Stimulated activated CD4-positive, alpha-beta T cell treated with anti-CD3 and anti-CD28 coated beads, Interleukin-4, amount 100 ng/mL, for 48 hours (primary cell): ENCODE measurements at regions not wholly inside any gene's neighbourhood (a gene's known extent, or its start where the extent isn't known, plus 50 kb on each side); places are given as distances from the start of the nearest gene placed in this dataset.

Experiments
- DNase-seq, 2 donors: peaks; one replicate each; pipeline ENCODE4 v3.0.0-alpha.2; 2020; ENCODE audit warnings: low read depth in 2 of 2

DNA sequence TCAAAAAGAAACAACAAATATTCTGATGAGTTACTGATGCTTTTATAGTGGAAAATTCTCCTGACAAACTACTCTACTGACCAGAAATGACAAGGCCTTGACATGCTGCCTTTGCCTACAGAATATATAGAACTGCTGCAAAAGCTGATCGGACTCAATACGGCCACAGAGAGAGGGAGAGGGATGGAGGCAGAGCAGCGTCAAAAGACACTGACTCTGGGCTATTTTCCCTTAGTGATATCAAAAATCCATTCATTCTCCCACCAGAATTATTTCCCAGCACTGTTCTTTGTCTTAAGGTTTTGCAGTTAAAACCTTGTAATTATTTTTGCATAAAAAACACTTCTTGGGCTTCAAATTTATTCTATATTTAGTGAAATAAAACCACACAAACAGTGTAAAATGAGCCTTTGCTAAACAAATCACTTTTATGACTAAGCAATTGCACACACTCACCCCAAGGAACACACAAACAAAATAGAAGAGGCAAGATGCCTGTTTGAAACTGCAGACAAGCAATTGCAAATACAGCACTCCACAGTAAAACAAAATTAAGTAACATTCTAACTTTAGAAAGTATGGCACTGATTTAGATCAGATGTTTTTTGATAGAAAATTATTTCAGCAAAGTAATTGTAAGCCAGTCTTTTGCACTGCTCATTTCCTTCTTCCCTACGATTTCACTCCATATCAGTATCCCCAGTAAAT lies 1036.4 kb downstream of the ADGRL2 start:
- DNase-seq, result no peak

DNA sequence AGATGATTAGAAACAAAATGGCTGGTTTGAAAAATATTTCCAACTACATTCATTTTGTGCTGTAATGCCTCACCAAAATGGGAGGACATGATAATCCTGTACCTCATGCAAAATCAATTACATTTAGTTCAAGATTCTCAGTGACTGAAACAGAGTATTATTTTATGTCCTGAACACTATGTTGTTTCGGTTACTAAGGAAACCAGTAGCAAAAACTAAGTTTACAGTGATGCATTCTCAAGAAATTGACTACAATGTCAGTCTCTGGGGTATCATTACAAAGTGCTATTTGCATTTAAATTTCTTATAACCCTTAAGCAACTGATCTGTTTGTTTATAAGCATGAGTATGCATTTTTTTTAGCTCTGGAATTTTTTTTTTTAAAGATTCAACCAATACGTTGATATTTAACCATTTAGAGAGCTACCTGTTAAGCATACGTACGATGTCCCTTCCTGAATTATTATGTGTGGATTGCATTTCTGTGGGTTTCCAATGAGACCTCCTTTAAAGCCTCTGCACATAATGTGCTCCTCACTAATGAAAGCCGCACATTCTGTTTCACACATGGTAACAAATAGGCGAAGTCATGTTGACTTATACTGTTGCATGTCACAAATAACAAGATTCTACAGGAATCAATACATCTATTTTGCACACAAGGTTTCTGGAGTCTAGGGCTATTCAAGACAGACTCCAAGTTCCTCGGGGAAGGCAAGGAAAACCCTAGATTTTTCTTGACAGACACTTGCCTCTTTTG lies 1035.7 kb downstream of the ADGRL2 start:
- no peak for DNase-seq

DNA sequence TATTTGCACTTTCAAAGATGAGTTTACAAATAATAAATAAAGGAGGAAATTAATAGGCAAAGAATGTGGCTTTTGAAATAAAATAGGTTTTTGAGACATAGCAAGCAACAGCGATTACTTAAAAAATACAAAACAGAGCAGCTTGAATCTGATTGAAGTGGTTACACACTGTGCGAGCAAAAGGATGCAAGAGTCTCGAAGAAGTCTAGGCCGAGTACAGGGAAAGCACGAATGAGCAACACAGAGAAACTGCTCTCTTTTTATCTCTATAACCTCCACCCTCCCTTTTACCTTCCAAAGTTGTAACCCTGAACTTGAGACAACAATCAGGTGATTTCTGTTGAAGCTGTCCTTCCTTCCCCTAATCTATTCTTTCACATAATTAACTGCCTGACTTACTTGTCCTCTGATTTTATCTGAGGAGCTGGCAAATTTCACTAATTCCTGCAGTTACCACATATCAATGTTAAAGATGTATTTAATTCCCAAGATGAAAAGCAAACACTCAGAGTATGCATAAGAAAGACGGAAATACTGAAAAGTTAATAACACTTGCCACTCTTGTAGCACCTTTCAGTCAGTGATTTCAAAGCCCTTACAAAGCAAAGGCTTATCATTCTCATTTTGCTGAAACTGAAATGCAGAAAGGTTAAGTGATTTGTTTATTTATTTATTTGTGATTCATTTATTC lies 1030.1 kb downstream of the ADGRL2 start:
- DNase-seq, result no peak

DNA sequence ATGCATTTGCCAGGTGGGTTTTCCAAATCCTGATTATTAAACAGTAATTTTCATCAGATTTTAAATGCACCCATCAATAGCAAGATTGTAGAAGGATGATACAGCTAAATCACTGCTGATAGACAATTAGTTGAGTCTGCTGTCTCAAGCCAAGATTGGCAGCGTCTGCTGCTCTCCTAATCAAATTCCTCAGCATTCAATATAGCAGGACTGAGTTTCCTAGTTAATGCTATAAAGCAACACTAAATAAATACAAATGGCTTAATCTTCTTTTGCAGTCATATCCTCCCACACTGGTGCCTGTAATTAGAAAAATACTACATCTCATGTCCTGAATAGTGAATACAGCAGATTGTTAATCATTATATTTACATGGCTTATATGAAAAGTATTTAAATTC lies 1028.8 kb downstream of the ADGRL2 start:
- DNase-seq, result no peak

DNA sequence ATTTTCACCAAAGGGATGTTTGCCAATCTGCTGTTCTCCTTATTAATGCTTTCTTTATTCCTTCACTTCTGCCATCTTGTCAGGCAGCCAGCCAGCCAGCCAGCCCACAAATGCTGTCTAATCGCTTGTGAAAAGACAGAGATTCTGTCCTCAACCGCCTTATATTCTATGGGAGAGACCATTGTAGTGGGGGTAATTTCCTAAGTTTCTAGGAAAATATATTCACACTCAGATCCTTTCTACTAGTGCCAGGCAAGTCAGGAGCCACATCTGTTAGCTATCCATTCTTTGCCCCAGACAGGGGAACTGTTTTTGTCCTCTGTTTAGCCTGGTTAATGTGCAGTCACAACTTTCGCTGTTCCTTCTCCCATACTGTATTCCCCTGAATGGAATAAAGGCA lies 1023.1 kb downstream of the ADGRL2 start:
- no peak for DNase-seq

DNA sequence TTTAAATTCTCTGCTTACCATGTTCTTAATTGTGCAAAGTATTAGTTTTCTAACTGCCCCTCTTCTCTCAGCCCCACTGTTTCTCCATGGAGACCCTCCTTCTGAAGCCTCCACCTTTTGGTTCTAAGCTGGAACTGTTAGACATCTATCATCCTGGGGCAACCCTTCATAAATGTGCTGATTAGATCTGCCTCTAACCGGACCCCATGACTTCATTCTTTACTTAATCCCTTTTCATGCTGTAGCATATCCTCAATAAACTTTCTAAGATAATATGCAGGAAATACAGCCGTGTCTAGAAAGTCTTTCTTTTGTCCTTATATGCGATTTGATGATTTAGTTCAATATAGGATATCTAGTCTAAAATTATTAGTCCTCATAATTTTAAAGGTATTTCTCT lies 1020.1 kb downstream of the ADGRL2 start:
- no peak for DNase-seq

DNA sequence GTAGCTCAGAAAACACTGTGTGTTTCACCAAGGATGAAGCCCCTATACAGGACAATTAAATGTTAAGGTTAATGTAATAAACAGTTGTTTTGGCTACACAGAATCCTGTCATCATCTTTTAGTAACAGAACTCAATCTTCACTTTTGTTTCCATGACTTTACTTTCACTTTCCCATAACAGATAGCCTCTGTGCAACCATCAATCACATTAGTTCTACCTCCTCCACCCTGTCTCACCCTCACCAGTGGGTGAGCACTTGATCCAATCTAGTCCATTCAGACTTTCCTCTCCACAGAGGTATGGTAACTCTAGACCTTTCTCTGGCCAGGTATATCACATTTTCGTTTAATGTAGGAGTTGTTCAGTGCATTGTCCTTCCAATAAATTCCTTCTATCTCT lies 1018.5 kb downstream of the ADGRL2 start:
- no peak for DNase-seq

DNA sequence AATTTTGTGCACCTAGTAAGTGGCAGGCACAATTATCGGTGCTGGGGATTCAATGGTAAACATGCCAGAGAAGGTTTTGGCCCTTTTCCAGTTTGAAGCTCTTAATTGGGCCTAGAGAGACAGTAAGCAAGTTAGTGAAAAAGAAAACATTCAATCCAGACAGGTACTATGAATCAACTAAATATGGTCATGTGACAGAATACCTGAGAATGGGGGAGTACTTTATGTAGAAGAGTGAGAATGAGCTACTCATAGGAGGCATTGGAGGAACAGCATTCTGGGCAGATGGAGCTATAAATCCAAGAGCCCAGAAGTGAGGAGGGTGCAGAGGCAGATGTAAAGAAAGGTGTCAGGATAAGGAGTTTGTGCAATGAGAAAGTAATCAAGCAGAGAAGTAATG lies 1017.9 kb downstream of the ADGRL2 start:
- DNase-seq, result no peak

DNA sequence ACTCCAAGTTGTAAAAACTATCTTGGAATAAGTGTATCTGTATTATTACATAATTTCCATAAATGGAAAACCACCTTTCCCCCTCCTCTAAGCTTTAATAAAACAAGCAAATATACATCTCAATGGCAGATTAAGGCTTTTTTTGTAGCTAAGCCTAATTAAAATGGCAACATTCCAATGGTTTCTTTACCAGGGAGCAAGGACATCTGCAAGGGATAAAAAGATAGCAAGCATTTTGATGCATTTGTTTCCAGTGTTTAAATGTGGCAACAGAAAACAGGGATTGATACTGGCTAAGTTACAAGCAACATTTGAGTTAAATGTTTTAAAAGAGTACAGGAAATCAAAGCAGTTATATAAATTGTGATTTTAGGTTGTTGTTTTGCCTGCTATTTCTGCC lies 1012.7 kb downstream of the ADGRL2 start:
- no peak for DNase-seq

DNA sequence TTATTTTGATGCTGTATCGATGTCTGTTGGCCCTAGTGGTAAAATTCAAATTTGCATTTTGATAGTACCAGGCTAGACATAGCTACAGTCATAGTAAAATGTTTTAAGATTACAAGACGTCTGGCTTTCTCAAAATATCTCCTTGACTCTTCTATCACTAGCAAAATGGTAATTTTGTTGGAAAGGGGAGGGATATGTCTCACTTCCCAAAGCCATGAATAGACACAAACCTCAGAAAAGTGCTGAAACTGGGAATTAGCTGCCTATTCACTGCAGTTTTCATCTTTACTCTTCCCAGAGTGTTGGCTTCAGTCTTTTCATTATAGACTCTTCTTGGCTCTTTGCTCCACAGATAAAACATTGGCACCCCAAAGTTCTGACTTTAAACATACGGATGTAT lies 1009.9 kb downstream of the ADGRL2 start:
- no peak for DNase-seq

DNA sequence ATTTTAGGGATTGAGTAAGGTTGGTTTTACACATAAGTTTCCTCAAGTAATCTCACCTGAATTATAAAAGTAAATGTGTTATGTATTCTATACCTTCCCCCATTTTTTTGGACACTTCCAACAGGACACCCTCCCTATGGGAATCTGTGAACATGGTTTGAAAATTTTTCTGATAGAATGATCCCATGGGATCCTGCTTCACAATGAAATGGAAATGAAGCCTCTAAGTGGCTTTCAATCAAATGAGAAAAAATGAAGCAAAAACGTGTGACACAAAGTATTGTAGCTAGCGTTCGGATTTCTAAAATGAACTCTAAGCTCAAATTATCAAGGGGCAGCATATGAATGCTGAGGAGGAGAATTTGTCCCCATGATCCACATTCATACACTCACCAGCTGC lies 1006.8 kb downstream of the ADGRL2 start:
- no peak for DNase-seq

DNA sequence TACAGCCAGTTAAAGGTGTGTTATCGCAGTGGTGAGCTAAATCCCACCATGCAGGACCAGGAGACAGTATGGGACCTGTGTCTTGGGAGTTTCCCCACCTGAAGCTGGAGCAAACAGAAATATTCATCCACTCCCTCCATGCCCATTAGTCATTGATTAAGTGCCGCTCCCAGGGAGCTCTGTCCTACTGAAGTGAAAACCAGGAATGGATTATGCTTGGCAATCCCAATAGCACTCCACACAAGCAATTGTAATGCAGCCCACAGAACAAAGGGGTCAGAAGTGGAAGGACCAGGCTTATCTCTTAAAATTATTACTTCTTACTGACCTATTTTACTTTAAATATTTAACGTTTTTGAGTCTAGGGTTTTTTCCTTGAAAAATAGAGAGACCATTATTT lies 1005.4 kb downstream of the ADGRL2 start:
- DNase-seq, result no peak

DNA sequence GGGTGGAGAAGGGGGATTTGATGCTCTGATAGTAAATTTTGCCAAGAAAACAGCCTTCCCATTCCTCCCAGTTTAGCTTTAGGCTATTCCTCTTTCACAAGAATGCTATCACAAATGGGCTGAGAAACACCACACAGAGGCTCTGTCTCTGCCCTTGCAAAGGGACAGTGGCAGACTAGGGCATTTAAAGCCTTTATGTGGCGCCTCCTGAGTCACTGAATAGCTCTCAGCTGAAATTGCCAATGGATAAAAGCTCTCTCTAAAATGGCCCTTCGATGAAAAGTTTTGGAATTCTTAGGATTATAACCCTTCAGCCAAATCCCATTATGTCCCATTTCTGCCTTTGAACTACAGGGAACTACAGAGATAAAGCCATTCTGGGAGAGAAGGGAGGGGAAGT lies 1000.4 kb downstream of the ADGRL2 start:
- DNase-seq, result no peak

DNA sequence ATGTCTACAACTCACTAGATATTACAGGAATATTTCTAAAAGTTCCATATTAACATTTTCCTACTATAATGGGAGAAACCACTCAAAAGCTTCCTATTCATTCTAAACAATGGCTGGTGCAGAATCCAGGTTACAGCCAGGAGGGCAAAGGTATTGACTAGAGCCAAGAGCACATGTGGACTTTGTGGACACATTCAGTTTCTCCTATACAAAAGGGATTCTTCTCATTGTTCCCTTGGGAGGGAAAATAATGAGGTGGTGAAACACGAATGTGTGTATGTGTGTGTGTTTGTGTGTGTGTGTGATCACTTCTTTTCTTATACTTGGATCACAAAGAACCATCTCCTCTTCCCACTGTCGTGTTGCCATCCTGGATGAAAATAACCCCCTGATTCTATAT lies 1000.0 kb downstream of the ADGRL2 start:
- DNase-seq, result no peak

DNA sequence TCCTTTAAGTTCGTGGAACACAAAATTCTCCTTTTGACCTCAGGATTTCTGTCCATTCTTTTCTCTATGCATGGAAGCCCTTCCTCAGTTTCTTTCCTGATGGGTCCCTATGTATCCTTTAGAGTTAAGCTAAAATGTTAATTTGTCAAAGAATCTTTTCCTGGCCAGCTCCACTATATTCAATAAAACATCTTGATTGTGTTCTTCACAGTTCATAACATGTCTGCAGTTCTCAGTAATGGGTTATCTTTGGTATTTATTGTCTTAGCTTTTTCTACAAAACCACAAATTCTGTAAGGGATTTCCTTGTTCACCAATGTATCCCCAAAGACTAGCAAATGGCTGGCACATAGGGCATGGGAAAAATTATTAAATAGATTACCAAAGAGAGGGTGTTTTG lies 998.5 kb downstream of the ADGRL2 start:
- no peak for DNase-seq

DNA sequence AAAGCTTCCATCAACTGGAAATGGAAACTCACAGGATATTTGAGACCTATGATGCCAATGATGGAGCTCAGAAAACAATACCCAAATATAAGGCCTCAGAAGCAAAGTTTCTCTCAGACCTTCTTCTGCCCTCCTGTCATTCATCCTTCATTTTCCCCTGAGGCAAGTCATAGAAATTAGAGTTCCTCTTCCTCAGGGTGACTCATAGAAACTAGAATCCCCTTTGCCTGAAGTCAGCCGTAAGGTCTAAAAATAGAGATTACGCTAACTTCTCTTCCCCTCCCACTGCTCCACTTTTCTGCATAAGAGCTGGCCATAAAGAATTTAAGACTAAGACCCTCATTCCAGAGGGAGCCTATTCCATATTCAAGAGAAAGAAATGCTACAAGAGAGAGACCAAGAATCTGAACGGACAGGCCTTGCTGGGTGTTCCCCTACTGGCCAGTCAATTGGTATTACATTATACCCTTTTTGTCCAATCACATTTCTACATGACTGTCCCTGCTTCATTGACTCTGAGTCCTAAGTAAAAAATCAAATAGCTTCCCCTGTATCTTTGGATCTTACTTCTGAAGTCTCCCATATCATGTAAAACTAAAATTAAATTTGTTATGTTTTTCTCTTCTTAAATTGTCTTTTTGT lies 994.9 kb downstream of the ADGRL2 start:
- no peak for DNase-seq

DNA sequence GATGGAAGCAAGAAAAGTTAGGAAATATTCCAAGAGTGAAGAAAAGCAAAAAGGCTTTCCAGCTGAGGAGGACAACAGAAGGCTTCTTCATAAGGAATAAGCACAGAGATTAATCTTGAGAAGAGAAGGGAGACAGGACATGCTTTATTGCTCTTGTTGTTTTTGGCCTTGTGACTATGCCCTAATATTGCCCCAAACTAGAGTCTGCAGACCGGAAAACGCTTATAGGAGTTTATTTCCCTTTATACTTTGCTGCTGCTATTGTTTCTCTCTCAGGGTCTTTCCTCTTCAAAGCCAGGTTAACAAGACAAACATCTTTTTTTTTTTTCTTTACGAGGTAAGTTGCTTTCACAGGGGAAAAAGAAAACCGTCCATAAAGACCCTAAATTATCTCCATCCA lies 991.4 kb downstream of the ADGRL2 start:
- no peak for DNase-seq

DNA sequence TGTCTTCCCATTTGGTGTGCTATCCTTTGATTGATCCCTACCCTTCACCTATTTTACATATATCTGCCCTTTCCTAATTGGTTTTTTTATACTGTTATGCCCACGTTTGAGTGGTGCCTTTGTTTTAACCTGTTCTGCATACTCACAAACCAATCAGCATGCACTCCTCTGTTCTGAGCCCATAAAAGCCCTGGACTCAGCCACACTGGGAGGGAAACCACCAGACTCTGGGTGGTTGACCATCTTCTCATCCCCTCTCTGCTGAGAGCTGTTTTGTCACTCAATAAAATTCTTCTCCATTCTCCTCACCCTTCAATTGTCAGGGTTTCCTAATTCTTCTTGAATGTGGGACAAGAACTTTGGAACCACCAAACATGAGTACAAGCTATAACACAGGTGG lies 989.8 kb downstream of the ADGRL2 start:
- no peak for DNase-seq

DNA sequence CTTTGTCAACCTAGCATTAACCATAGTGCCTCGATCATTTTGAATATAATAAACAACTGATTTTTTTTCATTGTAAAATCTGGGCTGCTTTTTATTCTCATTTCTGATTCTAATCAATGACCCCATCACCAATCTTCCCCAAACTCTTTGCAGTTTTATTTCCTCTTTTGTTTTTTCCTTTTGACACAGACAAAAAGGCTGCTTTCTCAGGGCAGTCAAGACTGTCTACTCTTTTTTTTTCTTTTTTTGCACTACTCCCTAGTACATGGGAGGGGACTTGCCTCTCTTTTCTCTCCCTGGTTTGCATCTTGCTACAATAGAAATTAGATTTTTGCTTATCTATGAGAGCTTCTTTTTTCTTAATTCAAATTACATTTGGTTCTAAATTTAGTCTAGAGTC lies 987.9 kb downstream of the ADGRL2 start:
- no peak for DNase-seq

DNA sequence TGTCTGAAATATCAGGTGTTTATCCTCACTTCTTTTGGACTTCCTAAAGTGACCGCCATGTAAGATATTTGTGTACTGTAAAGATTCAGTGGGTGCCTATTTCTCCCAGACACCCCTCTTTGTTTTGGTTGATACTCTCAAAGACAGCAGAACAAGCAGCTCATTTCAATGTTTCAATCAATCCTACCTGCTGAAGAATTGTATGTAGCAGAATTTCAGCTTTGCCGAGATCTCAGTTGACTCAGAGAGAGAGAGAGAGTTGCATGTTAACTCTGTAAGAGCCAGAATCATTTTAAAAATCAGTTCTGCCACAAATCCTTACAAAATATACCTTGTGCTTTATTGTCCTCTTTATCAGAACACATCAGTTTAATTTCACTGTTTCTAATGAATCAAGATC lies 987.3 kb downstream of the ADGRL2 start:
- DNase-seq, result no peak

DNA sequence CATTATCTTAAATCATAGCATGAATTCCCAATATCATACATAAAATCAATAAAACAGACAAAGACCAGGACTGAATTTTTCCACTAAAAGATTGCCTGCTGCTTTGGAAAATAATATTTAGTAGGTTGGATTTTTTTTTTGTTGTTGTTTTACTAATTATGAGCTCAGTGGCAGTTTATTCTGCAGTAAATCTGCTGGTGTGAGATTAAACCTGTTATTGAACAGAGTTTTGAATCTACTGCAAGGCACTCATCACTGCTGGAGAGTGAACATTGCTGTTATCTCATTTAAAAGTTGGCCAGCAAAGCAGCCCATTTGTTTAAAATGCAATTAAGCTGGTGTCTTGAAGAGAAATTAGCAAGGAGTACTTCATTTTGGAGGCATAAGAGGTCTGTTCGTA lies 986.1 kb downstream of the ADGRL2 start:
- no peak for DNase-seq

DNA sequence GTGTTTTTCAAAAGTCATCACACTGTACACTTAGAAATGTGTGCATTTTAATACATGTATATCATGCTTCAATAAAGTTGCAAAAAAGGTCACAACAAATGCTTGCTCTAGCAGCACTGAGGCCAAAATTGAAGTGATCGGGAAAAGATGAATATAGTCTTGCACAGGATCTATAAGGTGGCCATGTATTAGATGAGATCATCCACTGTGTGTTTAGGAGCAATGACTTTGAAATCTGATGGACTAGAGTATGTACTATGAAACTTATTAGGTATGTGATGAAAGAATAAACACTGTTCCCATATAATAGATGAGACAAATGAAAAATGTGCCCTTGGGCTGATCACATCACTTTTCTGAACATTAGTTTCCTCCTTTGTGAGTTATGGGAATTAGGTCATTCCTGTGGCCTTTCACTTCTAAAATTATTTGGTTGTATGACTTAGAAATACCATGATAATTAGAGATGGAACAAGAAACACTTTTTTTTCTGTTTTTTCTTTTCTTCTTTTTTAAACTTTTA lies 984.6 kb downstream of the ADGRL2 start:
- DNase-seq, result no peak
